ENCODE measurements at regions not wholly inside any gene's neighbourhood (a gene's known extent, or its start where the extent isn't known, plus 50 kb on each side); places are given as distances from the start of the nearest gene placed in this dataset.

DNA sequence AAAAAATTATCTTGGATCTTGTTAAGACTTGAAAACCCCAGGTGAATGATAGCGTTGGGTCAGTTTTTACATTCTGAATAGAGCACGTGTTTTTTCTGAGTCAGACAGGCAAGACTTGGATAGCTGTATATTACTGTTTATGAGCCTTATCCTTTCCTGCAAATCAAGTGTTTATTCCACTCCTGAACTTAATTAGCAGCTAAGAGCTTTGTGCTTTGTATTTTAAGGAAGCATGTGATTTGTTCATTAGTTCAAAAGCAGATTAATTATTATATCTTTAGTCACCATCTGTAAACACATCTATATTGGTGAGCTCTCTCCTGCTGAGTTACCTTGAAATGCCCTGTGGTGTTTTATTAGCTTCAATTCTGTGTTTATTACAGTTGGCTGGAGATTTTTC is 98.6 kb upstream of the PRPS1L1 start:
- peaks cover 0 to 18% (median 3%) of the 10 kb centered on the region in 5 donors for H3K4me1 ChIP-seq (ENCODE audit: control insufficient read depth in 5 of 5, insufficient read depth in 5 of 5, low read length in 5 of 5)
- ATAC-seq (ENCODE audit: insufficient read depth, low FRiP score) (no peak), DNase-seq (no peak)
- H3K4me3 ChIP-seq, result no peak overlapping the region
- no peaks in the 10 kb centered on the region for H3K27me3 ChIP-seq (ENCODE audit: control insufficient read depth in 3 of 3, insufficient read depth in 3 of 3, low read length in 2 of 3)
- no peak overlapping the region for H3K9ac ChIP-seq (ENCODE audit: insufficient read depth in 1 of 2, low read length in 2 of 2)
- TF ChIP-seq, protein P1, sequence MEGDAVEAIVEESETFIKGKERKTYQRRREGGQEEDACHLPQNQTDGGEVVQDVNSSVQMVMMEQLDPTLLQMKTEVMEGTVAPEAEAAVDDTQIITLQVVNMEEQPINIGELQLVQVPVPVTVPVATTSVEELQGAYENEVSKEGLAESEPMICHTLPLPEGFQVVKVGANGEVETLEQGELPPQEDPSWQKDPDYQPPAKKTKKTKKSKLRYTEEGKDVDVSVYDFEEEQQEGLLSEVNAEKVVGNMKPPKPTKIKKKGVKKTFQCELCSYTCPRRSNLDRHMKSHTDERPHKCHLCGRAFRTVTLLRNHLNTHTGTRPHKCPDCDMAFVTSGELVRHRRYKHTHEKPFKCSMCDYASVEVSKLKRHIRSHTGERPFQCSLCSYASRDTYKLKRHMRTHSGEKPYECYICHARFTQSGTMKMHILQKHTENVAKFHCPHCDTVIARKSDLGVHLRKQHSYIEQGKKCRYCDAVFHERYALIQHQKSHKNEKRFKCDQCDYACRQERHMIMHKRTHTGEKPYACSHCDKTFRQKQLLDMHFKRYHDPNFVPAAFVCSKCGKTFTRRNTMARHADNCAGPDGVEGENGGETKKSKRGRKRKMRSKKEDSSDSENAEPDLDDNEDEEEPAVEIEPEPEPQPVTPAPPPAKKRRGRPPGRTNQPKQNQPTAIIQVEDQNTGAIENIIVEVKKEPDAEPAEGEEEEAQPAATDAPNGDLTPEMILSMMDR (IDR thresholded peaks at IDR 0.05; ENCODE audit: control extremely low read depth, extremely low read depth), result no peak
- H3K27ac ChIP-seq (ENCODE audit: low read depth in 1 of 2, low read length in 1 of 2), result no peak overlapping the region
- 68 to 82% methylated on average over 2 of the region's 2 CpGs for WGBS, 2 donors
- H3K36me3 ChIP-seq (ENCODE audit: control insufficient read depth in 4 of 4, insufficient read depth in 4 of 4, low read length in 4 of 4), result no peaks in the 10 kb centered on the region
- H3K9me3 ChIP-seq (ENCODE audit: control insufficient read depth in 4 of 4, insufficient read depth in 3 of 4, low read length in 3 of 4), result no peaks in the 10 kb centered on the region

DNA sequence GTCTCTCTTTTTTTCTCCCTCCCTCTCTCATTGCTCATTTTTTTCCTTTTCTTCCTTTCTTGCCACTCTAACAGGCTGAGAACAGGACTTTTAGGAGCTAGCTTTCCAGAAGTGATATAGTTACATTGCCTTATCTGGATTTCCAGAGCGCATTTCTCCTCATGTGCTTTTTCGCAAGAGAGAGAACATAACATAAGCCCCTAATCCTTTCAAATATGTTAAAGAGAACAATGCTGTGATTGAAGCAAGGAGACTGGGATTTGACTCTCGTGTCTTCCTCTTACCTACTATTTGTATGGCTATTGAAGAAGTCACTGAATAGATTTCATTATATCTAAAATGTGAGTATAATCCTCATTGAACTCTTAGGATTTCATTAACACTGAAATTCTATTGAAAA is 101.2 kb upstream of the PRPS1L1 start:
- no peak for DNase-seq
- TF ChIP-seq, protein P1 (IDR thresholded peaks at IDR 0.05; ENCODE audit: control extremely low read depth, extremely low read depth), result no peak
- Histone ChIP-seq H3K27ac (ENCODE audit: low read depth in 1 of 2, low read length in 1 of 2) (no peak overlapping the region), H3K4me3 (no peak overlapping the region), H3K27me3 (ENCODE audit: control insufficient read depth in 3 of 3, insufficient read depth in 3 of 3, low read length in 2 of 3) (no peaks in the 10 kb centered on the region), H3K4me1 (ENCODE audit: control insufficient read depth in 5 of 5, insufficient read depth in 5 of 5, low read length in 5 of 5) (peaks cover 0 to 18% (median 7%) of the 10 kb centered on the region in 5 donors), H3K9ac (ENCODE audit: insufficient read depth in 1 of 2, low read length in 2 of 2) (no peak overlapping the region), H3K36me3 (ENCODE audit: control insufficient read depth in 4 of 4, insufficient read depth in 4 of 4, low read length in 4 of 4) (no peaks in the 10 kb centered on the region), H3K9me3 (ENCODE audit: control insufficient read depth in 4 of 4, insufficient read depth in 3 of 4, low read length in 3 of 4) (no peaks in the 10 kb centered on the region)
- no peak for ATAC-seq (ENCODE audit: insufficient read depth, low FRiP score)
- 90 to 96% methylated on average over 3 of the region's 3 CpGs for WGBS, 2 donors

GRCh38 chr7:18132811-18133210 is 105.2 kb upstream of the PRPS1L1 start:
- Histone ChIP-seq H3K36me3 (ENCODE audit: control insufficient read depth in 4 of 4, insufficient read depth in 4 of 4, low read length in 4 of 4) (no peaks in the 10 kb centered on the region), H3K27ac (ENCODE audit: low read depth in 1 of 2, low read length in 1 of 2) (no peak overlapping the region), H3K4me3 (no peak overlapping the region), H3K9ac (ENCODE audit: insufficient read depth in 1 of 2, low read length in 2 of 2) (no peak overlapping the region), H3K9me3 (ENCODE audit: control insufficient read depth in 4 of 4, insufficient read depth in 3 of 4, low read length in 3 of 4) (no peaks in the 10 kb centered on the region), H3K4me1 (ENCODE audit: control insufficient read depth in 5 of 5, insufficient read depth in 5 of 5, low read length in 5 of 5) (peaks cover 0 to 12% (median 0%) of the 10 kb centered on the region in 5 donors), H3K27me3 (ENCODE audit: control insufficient read depth in 3 of 3, insufficient read depth in 3 of 3, low read length in 2 of 3) (no peaks in the 10 kb centered on the region)
- no peak for DNase-seq
- TF ChIP-seq, protein P1 (IDR thresholded peaks at IDR 0.05; ENCODE audit: control extremely low read depth, extremely low read depth), result no peak
- ATAC-seq (ENCODE audit: insufficient read depth, low FRiP score), result no peak

GRCh38 chr7:18133921-18134320 is 106.3 kb upstream of the PRPS1L1 start:
- Histone ChIP-seq H3K9ac (ENCODE audit: insufficient read depth in 1 of 2, low read length in 2 of 2) (no peak overlapping the region), H3K36me3 (ENCODE audit: control insufficient read depth in 4 of 4, insufficient read depth in 4 of 4, low read length in 4 of 4) (no peaks in the 10 kb centered on the region), H3K9me3 (ENCODE audit: control insufficient read depth in 4 of 4, insufficient read depth in 3 of 4, low read length in 3 of 4) (no peaks in the 10 kb centered on the region), H3K4me3 (no peak overlapping the region), H3K27ac (ENCODE audit: low read depth in 1 of 2, low read length in 1 of 2) (no peak overlapping the region), H3K27me3 (ENCODE audit: control insufficient read depth in 3 of 3, insufficient read depth in 3 of 3, low read length in 2 of 3) (no peaks in the 10 kb centered on the region), H3K4me1 (ENCODE audit: control insufficient read depth in 5 of 5, insufficient read depth in 5 of 5, low read length in 5 of 5) (peaks cover 0 to 9% (median 0%) of the 10 kb centered on the region in 5 donors)
- TF ChIP-seq, protein P1 (IDR thresholded peaks at IDR 0.05; ENCODE audit: control extremely low read depth, extremely low read depth), result no peak
- WGBS, 2 donors, result 84 to 90% methylated on average over 3 of the region's 3 CpGs
- DNase-seq (no peak), ATAC-seq (ENCODE audit: insufficient read depth, low FRiP score) (no peak)

Measured in lung (tissue), 11 donors.